DND-41 (cell line): ENCODE measurements at regions not wholly inside any gene's neighbourhood (a gene's known extent, or its start where the extent isn't known, plus 50 kb on each side); places are given as distances from the start of the nearest gene placed in this dataset.

Experiments
- ATAC-seq: fragments of 200-7000 bp; cut with Tn5 transposase; 3 replicates; pipeline ENCODE4 v1.9.1; 2021; ENCODE audit warnings: low read depth; ENCODE audit not compliant: insufficient read depth
- DNase-seq: peaks from one replicate; pipeline ENCODE4 v3.0.0-alpha.2; 2020
- H2AFZ ChIP-seq: 2 replicates; pipeline ENCODE4 v1.6.0; 2012; ENCODE audit warnings: low read depth, low read length
- H3K27ac ChIP-seq: 2 replicates; pipeline ENCODE4 v1.5.1; 2012; ENCODE audit warnings: low read length, inconsistent platforms
- H3K27me3 ChIP-seq: fragments of 200-600 bp; sonication (generic); 2 replicates; pipeline ENCODE4 v1.6.0; 2012; ENCODE audit warnings: low read length, mild to moderate bottlenecking, inconsistent platforms; ENCODE audit not compliant: insufficient read depth, poor library complexity
- H3K36me3 ChIP-seq: 2 replicates; pipeline ENCODE4 v1.5.1; 2012; ENCODE audit warnings: low read length, inconsistent platforms; ENCODE audit not compliant: insufficient read depth
- H3K4me1 ChIP-seq: 2 replicates; pipeline ENCODE4 v1.5.1; 2012; ENCODE audit warnings: mild to moderate bottlenecking, low read length; ENCODE audit not compliant: insufficient read depth
- H3K4me2 ChIP-seq: 2 replicates; pipeline ENCODE4 v1.6.0; 2012; ENCODE audit warnings: mild to moderate bottlenecking, moderate library complexity, low read length, inconsistent platforms; ENCODE audit not compliant: insufficient read depth
- H3K4me3 ChIP-seq, 2 experiments: fragments of 200-600 bp in 1 of 2; shearing (Covaris generic) in 1 of 2; 2 replicates each; pipeline ENCODE4 v1.5.1; 2012 to 2016; ENCODE audit warnings: inconsistent platforms in 2 of 2, low read length in 2 of 2, mild to moderate bottlenecking in 2 of 2, low read depth in 1 of 2, moderate library complexity in 1 of 2
- H3K79me2 ChIP-seq: 2 replicates; pipeline ENCODE4 v1.6.0; 2012; ENCODE audit warnings: low read length, inconsistent platforms; ENCODE audit not compliant: insufficient read depth
- H3K9ac ChIP-seq: 2 replicates; pipeline ENCODE4 v1.6.0; 2012; ENCODE audit warnings: low read depth, mild to moderate bottlenecking, inconsistent platforms, low read length, moderate library complexity
- H3K9me3 ChIP-seq: 2 replicates; pipeline ENCODE4 v1.5.1; 2012; ENCODE audit warnings: low read length, moderate library complexity, mild to moderate bottlenecking, inconsistent platforms; ENCODE audit not compliant: insufficient read depth, severe bottlenecking
- H4K20me1 ChIP-seq: 2 replicates; pipeline ENCODE4 v1.6.0; 2012; ENCODE audit warnings: low read length; ENCODE audit not compliant: insufficient read depth
- CTCF ChIP-seq: IDR thresholded peaks from 2 replicates; pipeline ENCODE4 v1.5.1; 2012; ENCODE audit warnings: borderline replicate concordance, low read length, moderate library complexity, mild to moderate bottlenecking; ENCODE audit not compliant: poor library complexity, severe bottlenecking; ENCODE audit errors: extremely low read depth
- EZH2 ChIP-seq: IDR thresholded peaks from 3 replicates; pipeline ENCODE4 v1.6.1; 2012; ENCODE audit warnings: borderline replicate concordance, low read depth, mild to moderate bottlenecking, moderate library complexity, low read length, inconsistent platforms; ENCODE audit not compliant: severe bottlenecking

GRCh38 chr3:25171118-25171807 lies 256.8 kb upstream of the RARB start:
- DNase-seq: no peak
- Histone ChIP-seq H3K79me2 (no peaks in the 10 kb centered on the region), H4K20me1 (no peaks in the 10 kb centered on the region), H3K4me3 (no peak overlapping the region), H3K9me3 (no peaks in the 10 kb centered on the region), H3K4me1 (no peaks in the 10 kb centered on the region), H3K36me3 (no peaks in the 10 kb centered on the region), H3K4me2 (no peak overlapping the region), H3K9ac (no peak overlapping the region), H3K27ac (no peak overlapping the region), H2AFZ (no peak overlapping the region), H3K27me3 (no peaks in the 10 kb centered on the region)
- no peak for ATAC-seq
- no peak for TF ChIP-seq CTCF
- no peak for TF ChIP-seq EZH2

GRCh38 chr3:25171897-25172296 lies 256.2 kb upstream of the RARB start:
- Histone ChIP-seq H3K36me3 (no peaks in the 10 kb centered on the region), H3K4me1 (no peaks in the 10 kb centered on the region), H3K9me3 (no peaks in the 10 kb centered on the region), H3K4me3 (no peak overlapping the region), H3K4me2 (no peak overlapping the region), H3K27me3 (no peaks in the 10 kb centered on the region), H3K79me2 (no peaks in the 10 kb centered on the region), H2AFZ (no peak overlapping the region), H3K9ac (no peak overlapping the region), H3K27ac (no peak overlapping the region), H4K20me1 (no peaks in the 10 kb centered on the region)
- ATAC-seq (no peak), DNase-seq (no peak)
- TF ChIP-seq CTCF (no peak), EZH2 (no peak)

- DNase-seq (no peak), ATAC-seq (no peak)
- H3K9me3 ChIP-seq: no peaks in the 10 kb centered on the region
- H3K4me2 ChIP-seq: no peak overlapping the region
- H3K9ac ChIP-seq: no peak overlapping the region
- TF ChIP-seq CTCF (no peak), EZH2 (no peak)
- no peak overlapping the region for H3K27ac ChIP-seq
- H3K36me3 ChIP-seq: no peaks in the 10 kb centered on the region
- no peaks in the 10 kb centered on the region for H3K79me2 ChIP-seq
- H3K27me3 ChIP-seq: no peaks in the 10 kb centered on the region
- no peaks in the 10 kb centered on the region for H3K4me1 ChIP-seq
- no peaks in the 10 kb centered on the region for H4K20me1 ChIP-seq
- no peak overlapping the region for H3K4me3 ChIP-seq
- no peak overlapping the region for H2AFZ ChIP-seq
These were observed 254.5 kb upstream of the RARB start for GRCh38 chr3:25173606-25174005.

- Histone ChIP-seq H3K79me2 (no peaks in the 10 kb centered on the region), H2AFZ (no peak overlapping the region), H3K36me3 (no peaks in the 10 kb centered on the region), H3K4me1 (no peaks in the 10 kb centered on the region), H3K9me3 (no peaks in the 10 kb centered on the region), H3K9ac (no peak overlapping the region), H3K4me3 (no peak overlapping the region), H3K4me2 (no peak overlapping the region), H3K27ac (no peak overlapping the region), H3K27me3 (no peaks in the 10 kb centered on the region), H4K20me1 (no peaks in the 10 kb centered on the region)
- ATAC-seq (no peak), DNase-seq (no peak)
- TF ChIP-seq EZH2: no peak
- TF ChIP-seq CTCF: no peak
These were observed 253.8 kb upstream of the RARB start for GRCh38 chr3:25174251-25174650.
